ENCODE measurements at regions not wholly inside any gene's neighbourhood (a gene's known extent, or its start where the extent isn't known, plus 50 kb on each side); places are given as distances from the start of the nearest gene placed in this dataset.

DNA sequence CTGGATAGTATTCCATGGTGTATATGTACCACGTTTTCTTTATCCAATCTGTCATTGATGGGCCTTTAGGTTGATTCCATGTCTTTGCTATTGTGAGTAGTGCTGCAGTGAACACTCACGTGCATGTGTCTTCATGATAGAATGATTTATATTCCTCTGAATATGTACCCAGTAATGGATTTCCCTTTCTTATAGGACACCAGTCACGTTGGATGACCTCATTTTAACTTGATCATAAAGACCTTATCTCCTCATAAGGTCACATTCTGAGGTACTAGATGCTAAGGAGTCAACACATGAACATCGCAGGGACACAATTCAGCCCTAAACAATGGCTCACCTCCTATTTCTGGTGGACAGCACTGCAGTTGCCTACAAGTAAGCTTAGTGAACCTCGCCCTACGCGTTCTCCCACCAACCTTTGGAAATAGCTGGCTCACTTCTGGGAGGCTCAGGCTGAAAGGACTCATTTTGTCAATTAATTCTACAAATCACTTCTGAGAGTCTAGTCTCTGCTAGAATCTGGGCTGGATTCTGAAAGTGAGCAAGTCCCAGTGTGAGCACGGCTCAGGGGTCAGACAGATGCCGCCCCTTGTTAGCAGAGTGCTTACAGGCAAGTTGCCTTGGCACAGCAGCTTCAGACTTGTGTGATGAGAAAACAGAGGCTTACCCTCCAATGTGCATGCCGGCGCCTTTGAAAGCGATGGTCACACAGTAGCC is 183.8 kb upstream of the GSC start:
- no peak for DNase-seq (ENCODE audit: low spot score)

- DNase-seq (ENCODE audit: low spot score) = no peak
Measured at GRCh38 chr14:94952097-94952496, 182.2 kb upstream of the GSC start.

DNA sequence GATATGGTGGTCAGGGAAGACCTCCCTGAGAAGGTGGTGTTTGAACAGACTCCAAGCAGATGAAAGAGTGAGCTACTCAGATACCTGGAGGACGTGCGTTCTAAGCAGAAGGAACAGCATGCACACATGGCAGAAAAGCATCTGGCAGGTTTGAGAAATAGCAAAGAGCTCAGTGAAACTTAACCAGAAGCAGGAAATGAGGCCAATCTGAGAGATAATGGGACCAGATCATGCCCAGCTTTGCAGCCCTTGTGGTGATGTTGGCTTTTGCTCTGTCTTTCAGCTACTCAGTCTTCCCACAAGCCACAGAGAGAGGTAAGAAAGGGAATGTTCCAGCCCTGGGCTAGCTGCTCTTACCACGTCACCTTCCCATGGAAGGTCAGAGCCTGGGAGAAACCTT is 176.3 kb upstream of the GSC start:
- DNase-seq (ENCODE audit: low spot score) = no peak

DNA sequence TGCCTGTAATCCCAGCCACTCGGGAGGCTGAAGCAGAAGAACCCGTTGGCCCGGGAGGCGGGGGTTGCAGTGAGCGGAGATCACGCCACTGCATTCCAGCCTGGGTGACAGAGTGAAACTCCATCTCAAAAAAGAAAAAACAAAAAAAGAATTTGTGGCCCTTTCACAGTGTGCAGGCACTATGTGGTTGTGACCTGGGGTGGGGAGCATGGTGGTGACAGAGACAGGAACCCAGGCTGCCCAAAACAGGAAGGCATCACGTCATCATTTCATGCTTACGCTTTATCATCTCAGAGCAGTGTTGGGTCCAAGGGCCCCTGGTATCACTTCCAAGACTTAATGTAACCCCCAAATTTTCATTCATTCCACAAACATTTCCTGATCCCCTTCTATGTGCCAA is 175.7 kb upstream of the GSC start:
- DNase-seq (ENCODE audit: low spot score) = no peak

DNA sequence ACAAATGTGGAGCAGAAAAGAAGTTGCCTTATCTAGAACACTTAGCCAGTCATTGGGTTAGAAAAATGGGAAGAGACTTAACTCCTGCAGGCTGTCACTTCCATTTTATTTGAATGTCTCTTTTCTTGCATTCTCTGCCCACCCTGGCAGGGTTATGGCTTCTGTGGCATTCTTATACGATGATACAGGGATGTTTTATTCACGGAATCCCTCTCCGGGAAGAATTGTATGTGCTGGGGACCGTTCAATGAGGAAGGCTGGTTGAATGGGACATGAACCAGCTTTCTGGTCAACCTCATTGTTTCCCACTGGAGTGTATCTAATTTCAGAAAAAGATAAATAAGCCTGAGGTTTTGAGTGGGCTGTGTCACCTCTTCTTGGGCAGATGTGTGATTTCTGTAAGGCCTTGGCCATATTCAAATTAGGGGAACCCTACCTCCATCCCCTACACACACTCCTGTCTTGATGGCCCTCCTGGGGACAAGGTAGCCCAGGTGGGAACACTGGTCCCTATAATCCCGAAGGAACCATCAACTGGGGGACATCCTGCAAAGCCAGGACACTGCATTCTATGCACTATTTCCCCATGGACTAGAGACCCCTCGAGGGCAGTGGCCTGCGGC is 174.8 kb upstream of the GSC start:
- DNase-seq (ENCODE audit: low spot score) = no peak

GRCh38 chr14:94942601-94943000 is 172.7 kb upstream of the GSC start:
- no peak for DNase-seq (ENCODE audit: low spot score)

- DNase-seq (ENCODE audit: low spot score) = no peak
Measured at GRCh38 chr14:94941311-94941710, 171.4 kb upstream of the GSC start.

GRCh38 chr14:94940263-94940993 is 170.5 kb upstream of the GSC start:
- DNase-seq (ENCODE audit: low spot score) = no peak

DNA sequence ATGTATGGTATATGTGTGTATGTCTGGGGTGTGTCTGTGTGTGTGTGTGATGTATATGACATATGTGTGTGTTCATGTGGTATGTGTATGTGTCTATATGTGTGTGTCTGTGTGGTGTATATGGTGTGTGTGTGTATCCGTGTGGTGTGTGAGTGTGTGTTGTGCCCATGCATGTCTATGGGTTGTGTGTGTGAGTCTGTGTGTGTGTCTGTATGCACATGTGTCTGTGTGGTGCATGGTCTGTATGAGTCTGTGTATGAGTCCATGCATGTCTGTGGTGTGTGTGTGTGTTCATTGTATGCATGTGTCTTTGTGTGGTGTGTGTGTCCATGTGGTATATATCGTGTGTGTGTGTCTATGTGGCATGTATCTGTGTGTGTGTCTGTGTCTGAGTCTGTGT is 168.1 kb upstream of the GSC start:
- no peak for DNase-seq (ENCODE audit: low spot score)

DNA sequence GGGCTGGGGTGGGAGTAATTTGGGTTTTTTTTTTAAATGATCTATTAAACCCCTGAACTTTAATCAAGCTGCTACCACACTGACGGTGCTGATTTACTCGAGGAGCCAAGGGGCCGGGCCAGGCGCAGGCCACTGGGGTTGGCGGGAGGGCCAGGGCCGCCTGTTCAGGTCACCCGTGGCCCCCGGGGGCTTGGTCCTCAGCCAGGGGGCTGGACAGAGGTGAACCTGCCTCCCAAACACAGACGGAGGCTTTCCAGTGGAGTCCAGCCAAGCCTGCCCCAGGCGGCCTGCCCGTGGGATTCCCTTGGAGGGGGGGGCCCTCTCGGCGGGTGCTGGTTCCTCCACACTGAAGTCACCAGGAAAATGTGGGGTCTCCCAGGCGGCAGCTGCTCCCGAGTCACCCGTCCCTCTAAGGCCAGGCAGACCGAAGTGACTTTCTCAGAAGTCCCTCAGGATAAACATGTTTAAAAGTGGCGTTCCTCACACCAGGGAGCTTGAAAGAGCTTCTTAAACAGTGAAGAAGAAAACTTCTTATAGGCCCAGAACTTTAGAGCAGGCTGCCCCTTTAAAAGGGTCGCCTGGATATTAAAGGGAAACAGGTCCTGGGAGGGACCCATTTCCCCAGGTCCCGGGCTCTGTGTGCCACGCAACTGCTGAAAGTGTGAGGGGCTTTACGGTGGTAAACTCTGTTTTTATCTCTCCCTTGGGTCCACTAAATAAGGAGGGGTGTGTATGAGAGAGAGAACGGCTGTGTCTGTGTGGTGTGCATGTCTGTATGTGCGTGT is 167.2 kb upstream of the GSC start:
- DNase-seq (ENCODE audit: low spot score) = no peak

- no peak for DNase-seq (ENCODE audit: low spot score)
Measured at GRCh38 chr14:94936401-94936892, 166.5 kb upstream of the GSC start.

DNA sequence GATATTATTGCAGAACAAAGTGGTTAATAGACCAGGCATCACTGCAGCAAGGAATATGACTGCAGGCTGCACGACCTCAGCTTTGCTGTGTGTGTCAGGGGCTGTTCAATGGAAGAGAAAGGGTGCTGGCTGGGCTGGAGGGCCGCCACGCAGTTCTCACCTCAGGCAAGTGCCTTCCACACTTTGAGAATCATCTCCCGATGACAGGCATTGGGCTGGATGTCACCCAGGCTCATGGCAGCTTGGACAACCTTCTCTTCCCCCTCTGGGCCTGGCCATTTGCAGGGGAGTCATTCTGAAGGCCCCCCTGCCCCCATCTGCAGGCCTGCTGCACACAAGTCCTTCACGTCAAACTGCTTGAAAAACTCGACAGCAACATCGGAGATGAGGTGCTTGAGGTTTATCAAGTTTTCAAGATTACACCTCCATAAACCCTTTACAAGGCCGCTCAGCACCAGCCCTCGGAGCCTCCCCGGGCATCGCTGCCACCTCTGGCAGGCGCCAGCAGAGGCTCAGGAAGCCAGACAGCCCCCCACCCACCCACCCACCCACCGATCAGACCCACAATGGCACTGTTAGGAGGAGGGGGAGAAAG is 165.9 kb upstream of the GSC start:
- no peak for DNase-seq (ENCODE audit: low spot score)

GRCh38 chr14:94934276-94934810 is 164.4 kb upstream of the GSC start:
- DNase-seq (ENCODE audit: low spot score) = no peak

GRCh38 chr14:94933486-94933885 is 163.6 kb upstream of the GSC start:
- no peak for DNase-seq (ENCODE audit: low spot score)

GRCh38 chr14:94932589-94932988 is 162.7 kb upstream of the GSC start:
- DNase-seq (ENCODE audit: low spot score) = no peak

- DNase-seq (ENCODE audit: low spot score) = no peak
Measured at GRCh38 chr14:94930690-94931089, 160.8 kb upstream of the GSC start.

GRCh38 chr14:94929354-94929753 is 159.4 kb upstream of the GSC start:
- no peak for DNase-seq (ENCODE audit: low spot score)

DNA sequence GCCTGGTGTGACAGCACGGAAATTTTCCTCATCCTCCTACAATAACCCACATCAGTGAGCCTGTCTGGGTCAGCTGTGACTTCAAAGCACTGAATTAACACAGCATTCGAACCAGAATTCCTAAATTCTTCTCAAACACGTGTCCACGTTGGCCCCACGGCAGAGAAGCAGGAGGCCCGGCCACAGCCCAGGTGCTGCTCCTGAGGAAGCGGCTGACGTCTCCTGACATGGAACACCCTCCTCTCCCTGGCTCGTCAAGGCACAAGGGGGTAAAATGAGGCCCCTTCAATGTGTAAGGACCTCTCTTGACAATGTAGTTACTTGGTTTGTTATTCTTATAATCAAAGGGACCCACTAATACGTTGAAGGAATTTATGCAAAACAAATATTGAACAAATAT is 156.3 kb upstream of the GSC start:
- DNase-seq (ENCODE audit: low spot score) = no peak

DNA sequence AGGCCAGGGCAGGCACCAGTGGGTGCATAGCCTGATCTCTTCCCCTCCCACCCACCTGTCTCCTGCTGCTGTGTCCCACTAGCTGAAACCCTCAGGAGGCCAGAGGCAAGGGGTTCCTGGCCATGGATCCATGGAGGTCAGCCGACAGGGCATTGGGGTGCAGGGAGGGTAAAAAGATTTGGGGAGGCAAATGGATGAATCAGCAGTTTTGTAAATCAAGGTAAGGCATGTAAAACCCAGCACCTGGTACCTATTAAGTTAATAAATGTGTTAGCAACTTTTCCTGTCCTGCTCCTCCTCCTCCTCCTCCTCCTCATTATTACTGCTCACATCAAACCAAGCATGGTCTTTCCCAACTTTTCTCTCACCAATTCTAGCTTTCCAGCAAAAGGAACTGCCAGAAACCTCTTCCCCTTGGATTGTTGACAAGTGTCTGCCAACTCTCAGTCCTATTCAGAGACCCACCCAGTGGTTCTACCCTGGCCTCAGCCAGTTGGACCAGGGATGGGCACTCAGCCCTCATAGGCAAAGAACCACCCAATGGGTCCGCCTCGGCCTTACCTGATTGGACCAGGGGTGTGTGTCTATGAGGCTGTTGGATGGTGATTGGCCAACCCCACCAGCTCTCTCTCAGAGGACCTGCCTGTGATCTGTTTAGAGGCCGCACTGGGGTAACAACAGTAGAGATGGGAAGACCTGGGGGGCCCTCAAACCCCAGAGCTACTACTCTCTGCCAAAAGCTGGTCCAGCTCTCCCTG is 155.7 kb upstream of the GSC start:
- DNase-seq (ENCODE audit: low spot score) = no peak

DNA sequence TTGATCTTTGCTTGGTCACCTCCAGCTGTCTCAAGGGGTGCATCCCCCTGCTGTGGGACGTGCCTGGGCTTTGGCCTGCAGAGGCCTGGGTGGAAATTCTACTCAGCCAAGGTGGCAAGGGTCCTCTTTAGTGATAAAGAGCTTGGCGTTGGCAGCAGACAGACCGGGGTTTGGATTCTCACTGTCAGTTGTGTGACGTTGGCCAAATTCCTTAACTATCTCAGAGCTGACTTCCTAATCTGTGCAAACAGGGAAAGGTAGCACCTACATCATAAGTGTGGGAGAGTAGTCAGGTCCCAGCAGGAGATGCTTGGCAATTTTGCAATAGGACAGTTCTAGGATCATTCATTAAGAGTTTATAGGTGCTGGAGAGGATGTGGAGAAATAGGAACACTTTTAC is 154.3 kb upstream of the GSC start:
- no peak for DNase-seq (ENCODE audit: low spot score)

GRCh38 chr14:94923786-94924185 is 153.9 kb upstream of the GSC start:
- no peak for DNase-seq (ENCODE audit: low spot score)
